PC-9 (cell line): ENCODE measurements at regions not wholly inside any gene's neighbourhood (a gene's known extent, or its start where the extent isn't known, plus 50 kb on each side); places are given as distances from the start of the nearest gene placed in this dataset.

Experiments used
- BruUV-seq: library from RNA; stranded (reverse); fragments of 400-500 nt; replicated peaks from 2 replicates; lab custom pipeline; 2021; lab: Mats Ljungman, UMichigan
- CTCF ChIA-PET: fragments of 300-600 bp; sonication (Branson Sonifier 250); formaldehyde crosslinking; loops from one replicate; lab custom pipeline; 2022; ENCODE audit warnings: antibody characterized with exemption; lab: Charles Lee
- POLR2A ChIA-PET: fragments of 300-600 bp; sonication (Branson Sonifier 250); formaldehyde crosslinking; loops from one replicate; lab custom pipeline; 2022; ENCODE audit warnings: antibody characterized with exemption; ENCODE audit not compliant: unreplicated experiment; lab: Charles Lee
- DNase-seq, 2 experiments: peaks; one replicate each; pipeline versions ENCODE4 v3.0.0 to v3.0.0-alpha.2; 2015 to 2022; ENCODE audit warnings: mixed read lengths in 1 of 2
- H2AFZ ChIP-seq: fragments of 200-600 bp; sonication (generic); 2 replicates; pipeline ENCODE4 v1.8.1; 2017; ENCODE audit warnings: antibody characterized with exemption
- H3F3A ChIP-seq: fragments of 200-600 bp; sonication (generic); 2 replicates; pipeline ENCODE4 v1.8.1; 2017; ENCODE audit warnings: antibody characterized with exemption, mild to moderate bottlenecking, low read depth; ENCODE audit not compliant: insufficient read depth
- H3K27ac ChIP-seq: fragments of 200-600 bp; sonication (generic); 2 replicates; pipeline ENCODE4 v1.6.1; 2016; ENCODE audit warnings: mixed run types
- H3K27me3 ChIP-seq: fragments of 200-600 bp; sonication (generic); 2 replicates; pipeline ENCODE4 v1.6.1; 2016; ENCODE audit warnings: low read depth, mixed run types; ENCODE audit not compliant: insufficient read depth
- H3K36me3 ChIP-seq: fragments of 200-600 bp; sonication (generic); 2 replicates; pipeline ENCODE4 v1.6.1; 2016; ENCODE audit warnings: low read depth, mixed run types
- H3K4me1 ChIP-seq: fragments of 200-600 bp; sonication (generic); replicated peaks from 2 replicates; pipeline ENCODE4 v1.6.1; 2016; ENCODE audit warnings: mixed run types; ENCODE audit not compliant: insufficient read depth
- H3K4me2 ChIP-seq: fragments of 200-600 bp; sonication (generic); 2 replicates; pipeline ENCODE4 v1.6.1; 2017; ENCODE audit warnings: mixed run types
- H3K4me3 ChIP-seq: fragments of 200-600 bp; sonication (generic); 2 replicates; pipeline ENCODE4 v1.6.1; 2016; ENCODE audit warnings: mixed run types
- H3K79me2 ChIP-seq: fragments of 200-600 bp; sonication (generic); 2 replicates; pipeline ENCODE4 v1.6.1; 2017; ENCODE audit warnings: low read depth, mixed run types
- H3K9me2 ChIP-seq: fragments of 200-600 bp; sonication (generic); 2 replicates; pipeline ENCODE4 v1.8.1; 2017; ENCODE audit warnings: mild to moderate bottlenecking; ENCODE audit not compliant: insufficient read depth
- H3K9me3 ChIP-seq: fragments of 200-600 bp; sonication (generic); 2 replicates; pipeline ENCODE4 v1.8.1; 2016; ENCODE audit warnings: low read depth; ENCODE audit not compliant: insufficient read depth
- H4K20me1 ChIP-seq: fragments of 200-600 bp; sonication (generic); 2 replicates; pipeline ENCODE4 v1.8.1; 2017; ENCODE audit not compliant: insufficient read depth
- EZH2 ChIP-seq: fragments of 200-600 bp; sonication (generic); IDR thresholded peaks from 2 replicates; pipeline ENCODE4 v1.8.0; 2017; ENCODE audit warnings: antibody characterized with exemption, low read depth
- intact Hi-C: fragments of 100-400 bp; cut with micrococcal nuclease; formaldehyde crosslinking; loops from one replicate; pipeline ENCODE4 v1.10.0; 2022; ENCODE audit not compliant: unreplicated experiment
- TF ChIP-seq, protein P1 (sequence below): fragments of 200-600 bp; sonication (generic); conservative IDR thresholded peaks from 2 replicates; pipeline ENCODE4 v1.6.1; 2017; ENCODE audit warnings: mixed run types, antibody characterized with exemption, mild to moderate bottlenecking, moderate library complexity

DNA sequence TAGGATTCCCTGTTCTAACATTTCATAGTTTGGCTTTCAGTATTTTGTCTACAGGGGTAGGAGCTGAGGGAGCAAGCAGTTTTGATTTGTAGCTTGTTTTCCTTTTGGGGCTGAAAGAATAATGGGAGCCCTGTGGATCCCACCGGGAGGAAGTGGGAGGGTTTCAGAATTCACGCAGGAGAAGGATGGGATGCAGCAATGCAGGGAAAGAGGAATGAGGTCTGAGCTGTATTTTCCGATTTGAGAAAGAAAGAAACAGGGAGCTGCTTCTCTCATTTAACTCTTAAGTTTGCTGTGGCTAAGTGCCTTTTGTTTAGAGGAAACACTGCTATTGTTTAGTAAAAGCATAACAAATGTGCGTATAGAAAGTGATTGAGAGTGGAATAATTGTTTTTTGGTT, 141.0 kb downstream of the ADCYAP1 start:
- POLR2A ChIA-PET: no interaction called here
- Histone ChIP-seq H3K9me3 (peaks cover 4% of the 10 kb centered on the region; the same call in 1 of the 2 replicates), H3F3A (no peaks in the 10 kb centered on the region), H2AFZ (no peak overlapping the region), H3K36me3 (no peaks in the 10 kb centered on the region), H3K4me3 (no peak overlapping the region), H3K9me2 (no peaks in the 10 kb centered on the region), H4K20me1 (no peaks in the 10 kb centered on the region), H3K27me3 (no peaks in the 10 kb centered on the region), H3K27ac (no peak overlapping the region), H3K4me1 (peaks cover 6% of the 10 kb centered on the region; the same call in 1 of the 2 replicates), H3K79me2 (no peaks in the 10 kb centered on the region), H3K4me2 (no peak overlapping the region)
- DNase-seq: no peak
- CTCF ChIA-PET: no interaction called here
- no TSS peak for BruUV-seq
- TF ChIP-seq, protein P1, sequence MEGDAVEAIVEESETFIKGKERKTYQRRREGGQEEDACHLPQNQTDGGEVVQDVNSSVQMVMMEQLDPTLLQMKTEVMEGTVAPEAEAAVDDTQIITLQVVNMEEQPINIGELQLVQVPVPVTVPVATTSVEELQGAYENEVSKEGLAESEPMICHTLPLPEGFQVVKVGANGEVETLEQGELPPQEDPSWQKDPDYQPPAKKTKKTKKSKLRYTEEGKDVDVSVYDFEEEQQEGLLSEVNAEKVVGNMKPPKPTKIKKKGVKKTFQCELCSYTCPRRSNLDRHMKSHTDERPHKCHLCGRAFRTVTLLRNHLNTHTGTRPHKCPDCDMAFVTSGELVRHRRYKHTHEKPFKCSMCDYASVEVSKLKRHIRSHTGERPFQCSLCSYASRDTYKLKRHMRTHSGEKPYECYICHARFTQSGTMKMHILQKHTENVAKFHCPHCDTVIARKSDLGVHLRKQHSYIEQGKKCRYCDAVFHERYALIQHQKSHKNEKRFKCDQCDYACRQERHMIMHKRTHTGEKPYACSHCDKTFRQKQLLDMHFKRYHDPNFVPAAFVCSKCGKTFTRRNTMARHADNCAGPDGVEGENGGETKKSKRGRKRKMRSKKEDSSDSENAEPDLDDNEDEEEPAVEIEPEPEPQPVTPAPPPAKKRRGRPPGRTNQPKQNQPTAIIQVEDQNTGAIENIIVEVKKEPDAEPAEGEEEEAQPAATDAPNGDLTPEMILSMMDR: no peak
- TF ChIP-seq EZH2: no peak
- intact Hi-C loops: no loop called here

DNA sequence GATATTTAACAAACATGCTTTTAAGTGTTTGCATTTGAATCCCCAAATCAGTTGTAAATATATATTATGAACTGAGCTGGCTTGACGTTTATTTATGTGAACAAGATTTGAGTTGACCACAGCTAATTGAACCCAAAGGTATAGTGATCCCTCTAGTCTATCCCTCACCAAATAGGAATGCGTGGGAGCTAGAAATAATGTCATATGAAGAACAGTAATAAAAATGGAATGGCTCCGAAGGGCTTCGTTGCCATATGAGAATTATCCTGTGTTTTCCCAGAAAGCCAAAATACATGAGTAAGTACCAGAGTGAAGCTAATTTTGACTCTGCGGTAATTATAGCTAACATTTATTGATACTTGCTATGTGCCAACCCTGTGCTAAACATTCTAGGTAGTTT, 142.7 kb downstream of the ADCYAP1 start:
- POLR2A ChIA-PET: no interaction called here
- Histone ChIP-seq H3F3A (no peaks in the 10 kb centered on the region), H3K36me3 (no peaks in the 10 kb centered on the region), H3K4me2 (no peak overlapping the region), H3K9me3 (peaks cover 4% of the 10 kb centered on the region; the same call in 1 of the 2 replicates), H3K27me3 (no peaks in the 10 kb centered on the region), H3K27ac (no peak overlapping the region), H3K9me2 (no peaks in the 10 kb centered on the region), H4K20me1 (no peaks in the 10 kb centered on the region), H2AFZ (no peak overlapping the region), H3K4me1 (peaks cover 6% of the 10 kb centered on the region; the same call in 1 of the 2 replicates), H3K79me2 (no peaks in the 10 kb centered on the region), H3K4me3 (no peak overlapping the region)
- BruUV-seq: no TSS peak
- DNase-seq: no peak
- TF ChIP-seq, protein P1: no peak
- TF ChIP-seq EZH2: no peak
- intact Hi-C loops: no loop called here
- CTCF ChIA-PET: no interaction called here

DNA sequence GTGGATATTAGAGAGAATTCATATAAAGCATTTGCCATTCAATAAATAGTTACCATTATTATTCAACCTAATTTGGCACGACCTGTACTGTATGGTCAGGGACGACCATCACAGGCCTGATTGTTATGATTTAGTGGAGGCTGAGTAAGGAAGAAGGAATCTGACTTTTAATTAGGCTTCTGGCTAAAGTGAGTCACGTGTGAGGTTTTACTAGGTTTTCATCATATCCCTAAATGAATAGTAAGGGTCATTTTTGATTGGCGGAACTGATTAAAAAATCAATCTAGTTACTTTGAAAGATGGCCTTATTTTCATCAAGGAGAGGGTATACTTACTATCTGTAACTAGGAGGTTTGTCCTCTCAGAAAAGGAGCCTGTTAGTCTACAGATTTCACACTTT, 143.4 kb downstream of the ADCYAP1 start:
- Histone ChIP-seq H3K36me3 (no peaks in the 10 kb centered on the region), H3K27me3 (no peaks in the 10 kb centered on the region), H3K4me3 (no peak overlapping the region), H3K9me3 (peaks cover 4% of the 10 kb centered on the region; the same call in 1 of the 2 replicates), H4K20me1 (no peaks in the 10 kb centered on the region), H3K9me2 (no peaks in the 10 kb centered on the region), H3K4me1 (peaks cover 6% of the 10 kb centered on the region; the same call in 1 of the 2 replicates), H3K4me2 (no peak overlapping the region), H3K79me2 (no peaks in the 10 kb centered on the region), H3F3A (no peaks in the 10 kb centered on the region), H2AFZ (no peak overlapping the region), H3K27ac (no peak overlapping the region)
- no TSS peak for BruUV-seq
- ChIA-PET CTCF (no interaction called here), POLR2A (no interaction called here)
- intact Hi-C loops: no loop called here
- no peak for DNase-seq
- no peak for TF ChIP-seq EZH2
- TF ChIP-seq, protein P1: no peak
